HEK293T (cell line): ENCODE measurements at regions not wholly inside any gene's neighbourhood (a gene's known extent, or its start where the extent isn't known, plus 50 kb on each side); places are given as distances from the start of the nearest gene placed in this dataset.

ENCODE experiments used
- CTCF ChIA-PET: fragments of 350-600 bp; formaldehyde crosslinking; extraction: SDS; loops from one replicate; lab custom pipeline; 2021; ENCODE audit warnings: antibody characterized with exemption, inconsistent platforms; lab: Yijun Ruan, JAX
- POLR2A ChIA-PET: fragments of 350-600 bp; formaldehyde crosslinking; extraction: SDS; loops from one replicate; lab custom pipeline; 2020; ENCODE audit warnings: antibody characterized with exemption, inconsistent platforms; lab: Yijun Ruan, JAX
- DNase-seq: peaks from one replicate; pipeline ENCODE4 v3.0.0; 2012; ENCODE audit warnings: mixed read lengths; ENCODE audit errors: extremely low spot score
- ARNT ChIP-seq: fragments of 450-650 bp; IDR thresholded peaks from 2 replicates; pipeline ENCODE4 v1.6.1; 2017; ENCODE audit warnings: mild to moderate bottlenecking
- BHLHE40 ChIP-seq: fragments of 450-650 bp; IDR thresholded peaks from 2 replicates; pipeline ENCODE4 v1.6.1; 2016; ENCODE audit warnings: mild to moderate bottlenecking, moderate library complexity, borderline replicate concordance
- CTBP1 ChIP-seq: fragments of 450-650 bp; IDR thresholded peaks from 2 replicates; pipeline ENCODE4 v1.6.1; 2016; ENCODE audit warnings: borderline replicate concordance
- ELF4 ChIP-seq: fragments of 450-650 bp; IDR thresholded peaks from 2 replicates; pipeline ENCODE4 v1.6.1; 2017; ENCODE audit warnings: antibody characterized with exemption
- FOXA1 ChIP-seq: fragments of 450-650 bp; IDR thresholded peaks from 2 replicates; pipeline ENCODE4 v1.6.1; 2016; ENCODE audit warnings: mild to moderate bottlenecking
- FOXK2 ChIP-seq: fragments of 450-650 bp; IDR thresholded peaks from 2 replicates; pipeline ENCODE4 v1.6.1; 2016; ENCODE audit warnings: mild to moderate bottlenecking
- FOXM1 ChIP-seq: fragments of 450-650 bp; IDR thresholded peaks from 2 replicates; pipeline ENCODE4 v1.6.1; 2017; ENCODE audit warnings: mild to moderate bottlenecking, borderline replicate concordance
- HDGF ChIP-seq: fragments of 450-650 bp; IDR thresholded peaks from 2 replicates; pipeline ENCODE4 v1.6.1; 2017; ENCODE audit warnings: antibody characterized with exemption, borderline replicate concordance
- L3MBTL2 ChIP-seq: fragments of 450-650 bp; conservative IDR thresholded peaks from 2 replicates; pipeline ENCODE4 v1.6.1; 2016; ENCODE audit warnings: mild to moderate bottlenecking
- LEF1 ChIP-seq: fragments of 450-650 bp; IDR thresholded peaks from 2 replicates; pipeline ENCODE4 v1.6.1; 2017; ENCODE audit warnings: mild to moderate bottlenecking, borderline replicate concordance
- NFRKB ChIP-seq: fragments of 450-650 bp; IDR thresholded peaks from 2 replicates; pipeline ENCODE4 v1.6.1; 2016; ENCODE audit warnings: mild to moderate bottlenecking, moderate library complexity
- SP1 ChIP-seq: fragments of 450-650 bp; IDR thresholded peaks from 2 replicates; pipeline ENCODE4 v1.6.1; 2017
- SUZ12 ChIP-seq: fragments of 450-650 bp; IDR thresholded peaks from 2 replicates; pipeline ENCODE4 v1.6.1; 2016; ENCODE audit warnings: mild to moderate bottlenecking
- TARDBP ChIP-seq: fragments of 450-650 bp; IDR thresholded peaks from 2 replicates; pipeline ENCODE4 v1.6.1; 2016
- ZNF384 ChIP-seq: fragments of 450-650 bp; IDR thresholded peaks from 2 replicates; pipeline ENCODE4 v1.6.1; 2016
- TF ChIP-seq, protein P1 (sequence below): fragments of 450-650 bp; IDR thresholded peaks from 2 replicates; pipeline ENCODE4 v1.6.1; 2016

DNA sequence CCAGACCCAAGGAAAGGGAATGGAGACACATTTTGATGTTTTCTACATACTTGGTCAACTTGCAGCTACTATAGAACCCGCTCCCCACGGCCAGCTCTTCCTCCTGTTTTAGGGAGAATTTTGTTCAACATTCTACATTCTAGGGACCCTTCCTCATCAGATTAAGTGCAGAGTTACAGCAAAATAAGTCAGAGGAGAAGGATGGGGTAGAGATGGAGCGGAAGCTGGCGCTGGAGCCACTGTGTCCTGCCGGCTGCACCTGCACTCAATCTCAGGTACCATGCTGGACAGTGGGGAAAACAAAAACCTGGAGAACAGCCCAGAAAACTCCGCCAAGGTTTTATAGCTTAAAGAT, 79.4 kb upstream of the EN2 start:
- TF ChIP-seq HDGF, result no peak
- TF ChIP-seq FOXM1, result no peak
- TF ChIP-seq ARNT, result no peak
- no peak for TF ChIP-seq SUZ12
- TF ChIP-seq CTBP1, result no peak
- TF ChIP-seq SP1, result no peak
- TF ChIP-seq NFRKB, result no peak
- no peak for TF ChIP-seq FOXA1
- no peak for TF ChIP-seq BHLHE40
- TF ChIP-seq LEF1, result no peak
- TF ChIP-seq FOXK2, result no peak
- TF ChIP-seq, protein P1, sequence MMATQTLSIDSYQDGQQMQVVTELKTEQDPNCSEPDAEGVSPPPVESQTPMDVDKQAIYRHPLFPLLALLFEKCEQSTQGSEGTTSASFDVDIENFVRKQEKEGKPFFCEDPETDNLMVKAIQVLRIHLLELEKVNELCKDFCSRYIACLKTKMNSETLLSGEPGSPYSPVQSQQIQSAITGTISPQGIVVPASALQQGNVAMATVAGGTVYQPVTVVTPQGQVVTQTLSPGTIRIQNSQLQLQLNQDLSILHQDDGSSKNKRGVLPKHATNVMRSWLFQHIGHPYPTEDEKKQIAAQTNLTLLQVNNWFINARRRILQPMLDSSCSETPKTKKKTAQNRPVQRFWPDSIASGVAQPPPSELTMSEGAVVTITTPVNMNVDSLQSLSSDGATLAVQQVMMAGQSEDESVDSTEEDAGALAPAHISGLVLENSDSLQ, result no peak
- TF ChIP-seq TARDBP, result no peak
- no peak for TF ChIP-seq ELF4
- TF ChIP-seq L3MBTL2, result no peak
- no peak for TF ChIP-seq ZNF384
- POLR2A ChIA-PET, result interaction anchor here (0.8 kb wide), 1 partner anchor 156 kb away, joined by 3 read pairs; no protein-coding TSS in a partner anchor
- CTCF ChIA-PET, result interaction anchor here (0.7 to 3.6 kb wide), 6 partner anchors 9 to 451 kb away, joined by 3 to 25 read pairs (median 6); no protein-coding TSS in a partner anchor
- DNase-seq, result no peak

DNA sequence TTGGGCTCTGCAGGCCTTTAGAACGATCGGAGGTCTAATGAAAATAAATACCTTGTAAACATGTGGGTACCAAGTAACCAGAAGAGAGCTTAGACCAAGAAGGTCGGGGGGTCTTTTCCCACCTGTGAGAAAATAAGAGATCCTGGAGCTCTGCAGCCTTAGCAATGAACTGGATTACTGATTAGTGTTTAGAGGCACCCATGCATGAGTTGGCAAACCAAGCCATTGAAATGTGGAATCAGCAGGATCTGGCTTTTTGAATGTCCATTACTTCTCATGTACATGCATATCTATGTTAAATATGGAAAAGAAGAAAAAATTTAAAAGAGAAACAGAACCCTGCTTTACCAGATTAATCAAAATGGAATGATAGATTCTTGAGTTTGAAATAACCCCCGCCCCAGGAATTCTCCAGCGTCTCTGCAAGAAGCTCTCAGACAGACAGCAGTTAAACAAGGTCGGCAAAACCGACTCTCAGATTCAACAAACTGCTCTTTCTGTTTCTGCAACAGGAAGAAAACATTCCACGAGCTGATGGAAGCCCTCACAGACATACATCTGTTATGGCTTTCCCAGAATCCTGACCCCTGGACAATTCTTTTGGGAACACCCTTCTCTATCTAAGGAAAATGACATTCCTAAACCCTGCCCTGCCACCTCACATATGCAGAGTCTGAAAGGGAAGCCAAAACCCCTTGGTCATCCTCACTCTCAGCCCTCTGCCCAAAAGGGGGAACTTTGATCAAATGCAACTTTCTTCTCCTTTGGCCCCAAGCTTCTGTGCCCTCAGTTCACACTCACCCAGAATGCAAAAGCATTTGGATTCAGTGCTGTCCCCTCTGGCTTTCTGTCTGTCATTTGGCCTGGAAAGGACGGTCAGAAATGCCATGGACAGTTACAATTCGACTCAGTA, 78.7 kb upstream of the EN2 start:
- DNase-seq, result no peak
- TF ChIP-seq SP1, result no peak
- TF ChIP-seq ZNF384, result no peak
- TF ChIP-seq, protein P1, result no peak
- no peak for TF ChIP-seq L3MBTL2
- no peak for TF ChIP-seq TARDBP
- TF ChIP-seq LEF1, result no peak
- TF ChIP-seq ARNT, result no peak
- no peak for TF ChIP-seq CTBP1
- no peak for TF ChIP-seq NFRKB
- CTCF ChIA-PET, result interaction anchor here (0.6 to 3.6 kb wide), 14 partner anchors 8 to 1783 kb away, joined by 3 to 25 read pairs (median 4); no protein-coding TSS in a partner anchor
- POLR2A ChIA-PET, result interaction anchor here (0.8 kb wide), 1 partner anchor 155 kb away, joined by 3 read pairs; no protein-coding TSS in a partner anchor

DNA sequence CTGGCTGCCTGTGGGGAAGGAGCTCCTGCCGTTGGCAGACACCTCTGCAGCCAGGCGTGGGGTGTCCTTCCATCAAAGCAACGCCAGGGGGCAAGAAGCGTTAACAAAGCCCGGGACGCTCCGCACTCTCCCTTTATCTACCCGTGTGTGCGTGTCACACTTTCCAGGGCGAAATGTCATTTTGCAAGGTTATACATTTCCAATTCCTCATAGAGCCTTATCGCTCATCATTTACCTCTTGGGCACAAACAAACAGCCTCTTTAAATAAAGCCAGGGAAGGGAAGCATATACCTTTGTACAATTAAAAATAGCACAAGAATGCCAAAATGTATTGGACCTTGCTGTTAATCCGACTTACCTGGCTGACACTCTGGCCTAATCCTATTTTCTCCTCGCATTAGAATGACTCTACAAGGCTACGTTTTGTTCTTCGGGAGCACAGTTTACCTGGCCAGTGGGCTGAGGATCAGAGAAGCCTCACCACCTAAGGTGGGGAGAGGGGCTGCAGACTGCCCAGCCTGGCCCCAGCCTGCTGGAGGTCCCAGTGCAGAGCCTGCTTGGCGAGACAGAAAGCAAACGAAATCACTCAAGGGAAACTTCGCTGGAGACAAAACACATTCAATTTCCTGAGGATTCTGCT, 77.6 kb upstream of the EN2 start:
- DNase-seq, result peak; percentile 95
- ChIA-PET POLR2A (no interaction called here), CTCF (interaction anchor here (0.6 to 3.6 kb wide), 15 partner anchors 8 to 1782 kb away, joined by 3 to 25 read pairs (median 3); no protein-coding TSS in a partner anchor)
- TF ChIP-seq, protein P1, result no peak
- no peak for TF ChIP-seq ZNF384
- no peak for TF ChIP-seq ARNT
- TF ChIP-seq FOXA1, result no peak
- TF ChIP-seq TARDBP, result no peak
- TF ChIP-seq LEF1, result no peak
- TF ChIP-seq FOXM1, result no peak
- TF ChIP-seq L3MBTL2, result no peak
- TF ChIP-seq FOXK2, result no peak
- TF ChIP-seq CTBP1, result no peak
- TF ChIP-seq ELF4, result no peak
- no peak for TF ChIP-seq BHLHE40
- TF ChIP-seq HDGF, result no peak

DNA sequence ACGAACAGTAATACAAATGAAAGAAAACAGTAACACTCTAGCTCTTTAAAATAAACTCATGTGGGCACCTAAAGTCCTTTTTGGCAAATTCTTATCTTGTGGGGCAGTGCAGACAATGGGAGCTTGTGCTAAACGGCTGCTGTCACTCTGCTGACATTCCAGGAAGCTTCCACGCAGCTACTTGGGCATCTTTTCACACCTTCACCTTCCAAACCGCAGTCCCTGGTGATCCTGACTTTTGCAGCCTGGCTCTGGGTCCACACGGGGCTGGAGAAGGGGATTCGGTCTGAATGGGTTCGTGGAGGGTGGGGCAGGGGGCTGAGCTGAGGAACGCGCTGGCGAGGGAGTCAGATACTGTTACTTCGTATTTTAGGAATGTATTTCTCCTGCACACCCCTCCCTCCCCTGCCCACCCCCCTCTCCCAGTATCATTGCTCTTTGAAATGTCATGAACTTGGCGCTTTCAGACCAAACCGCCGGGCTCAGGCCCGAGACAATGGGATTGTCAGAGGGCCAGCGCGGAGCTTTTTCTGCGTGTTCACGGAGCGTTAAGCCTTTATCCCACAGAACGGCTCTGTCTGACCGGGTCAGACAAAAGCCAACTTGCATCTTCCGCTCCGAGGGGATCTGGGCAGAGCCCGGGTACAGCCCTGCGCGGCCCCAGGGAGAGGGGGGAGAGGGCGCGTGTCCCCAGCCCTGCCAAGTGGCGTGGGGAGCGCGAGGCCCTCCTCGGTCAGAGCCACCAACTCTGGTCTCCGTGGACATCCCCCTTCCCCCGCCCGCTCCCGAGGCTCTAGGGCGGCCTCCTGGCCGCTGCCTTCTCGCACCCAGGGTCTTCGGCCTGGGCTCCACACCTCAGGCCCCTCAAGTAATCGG, 76.7 kb upstream of the EN2 start:
- POLR2A ChIA-PET, result no interaction called here
- TF ChIP-seq FOXM1 (no peak), TARDBP (no peak), NFRKB (no peak), HDGF (no peak), FOXK2 (no peak), FOXA1 (no peak), ELF4 (no peak), SUZ12 (no peak), SP1 (no peak), LEF1 (no peak), L3MBTL2 (no peak), BHLHE40 (no peak), ARNT (no peak), ZNF384 (no peak), CTBP1 (no peak)
- TF ChIP-seq, protein P1, result no peak
- no peak for DNase-seq
- CTCF ChIA-PET, result interaction anchor here (0.7 to 3.6 kb wide), 7 partner anchors 16 to 188 kb away, joined by 3 to 25 read pairs (median 5); no protein-coding TSS in a partner anchor
